Fibroblast of skin of scalp (primary cell): ENCODE measurements at regions not wholly inside any gene's neighbourhood (a gene's known extent, or its start where the extent isn't known, plus 50 kb on each side); places are given as distances from the start of the nearest gene placed in this dataset.
"Not testable (repeated sequence)": the region's sequence is repeated elsewhere in the genome, so short reads cannot be mapped to it uniquely, and the experiment has no call there.

Source experiments
- DNase-seq: peaks from one replicate; pipeline ENCODE4 v3.0.0-alpha.2; 2013

- peak; percentile 13 for DNase-seq
Measured at GRCh38 chr12:75699728-75700496, 188.5 kb upstream of the KRR1 start.

GRCh38 chr12:75699251-75699650 is 187.8 kb upstream of the KRR1 start:
- no peak for DNase-seq

GRCh38 chr12:75698052-75698451 is 186.6 kb upstream of the KRR1 start:
- no peak for DNase-seq

DNA sequence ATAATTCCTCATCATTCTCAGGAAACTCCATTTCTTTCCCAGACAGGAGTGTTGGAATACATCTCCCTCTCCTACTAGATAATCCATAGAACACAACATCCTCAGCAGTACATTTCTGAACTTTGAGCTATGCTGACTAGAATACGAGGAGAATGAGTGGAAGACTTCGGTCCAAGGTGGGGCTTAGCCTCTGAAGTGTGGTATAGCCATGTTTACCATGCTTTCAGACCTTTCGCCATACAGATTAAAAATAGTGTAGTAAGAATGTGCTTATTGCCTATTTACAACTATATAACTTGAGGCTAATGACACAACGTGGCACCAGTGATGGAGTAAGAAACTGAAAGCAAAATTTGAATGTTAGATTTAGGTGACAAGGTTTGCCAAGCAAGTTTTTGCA is 184.5 kb upstream of the KRR1 start:
- DNase-seq = no peak

DNA sequence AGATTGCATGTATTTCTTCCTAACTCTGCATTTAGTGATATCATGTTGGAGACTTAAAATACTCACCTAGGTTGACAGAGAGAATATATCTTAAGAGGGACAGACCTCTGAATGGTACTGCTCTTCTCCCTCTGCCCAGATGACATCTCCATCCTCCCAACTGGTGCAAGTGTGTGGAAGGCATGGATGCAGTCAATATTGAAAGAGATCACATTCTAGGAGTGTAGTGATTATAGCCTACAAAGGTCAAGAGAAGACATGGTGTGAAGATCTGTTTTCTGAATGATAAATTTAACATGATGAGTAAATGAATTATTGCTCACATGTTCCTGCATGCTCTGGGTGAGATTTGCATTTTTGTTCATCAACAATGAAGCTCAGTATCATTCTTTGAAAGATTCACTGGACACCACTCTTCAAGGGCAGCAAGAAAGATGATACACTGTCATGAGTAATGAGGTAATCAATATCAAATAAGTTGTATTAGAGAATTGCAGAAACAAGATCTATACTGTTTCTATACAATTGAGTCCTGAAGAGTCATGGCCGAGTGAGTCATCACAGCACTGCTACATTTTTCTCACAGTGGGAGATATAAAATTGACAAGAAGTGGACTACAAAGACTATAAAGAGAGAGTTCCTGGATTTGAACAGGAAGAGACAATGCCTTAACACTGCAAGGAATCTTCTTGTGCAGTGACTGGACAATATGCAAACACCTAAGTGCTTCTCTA is 183.3 kb upstream of the KRR1 start:
- peak; percentile 58 for DNase-seq

- no peak for DNase-seq
Measured at GRCh38 chr12:75692876-75693275, 181.5 kb upstream of the KRR1 start.

DNA sequence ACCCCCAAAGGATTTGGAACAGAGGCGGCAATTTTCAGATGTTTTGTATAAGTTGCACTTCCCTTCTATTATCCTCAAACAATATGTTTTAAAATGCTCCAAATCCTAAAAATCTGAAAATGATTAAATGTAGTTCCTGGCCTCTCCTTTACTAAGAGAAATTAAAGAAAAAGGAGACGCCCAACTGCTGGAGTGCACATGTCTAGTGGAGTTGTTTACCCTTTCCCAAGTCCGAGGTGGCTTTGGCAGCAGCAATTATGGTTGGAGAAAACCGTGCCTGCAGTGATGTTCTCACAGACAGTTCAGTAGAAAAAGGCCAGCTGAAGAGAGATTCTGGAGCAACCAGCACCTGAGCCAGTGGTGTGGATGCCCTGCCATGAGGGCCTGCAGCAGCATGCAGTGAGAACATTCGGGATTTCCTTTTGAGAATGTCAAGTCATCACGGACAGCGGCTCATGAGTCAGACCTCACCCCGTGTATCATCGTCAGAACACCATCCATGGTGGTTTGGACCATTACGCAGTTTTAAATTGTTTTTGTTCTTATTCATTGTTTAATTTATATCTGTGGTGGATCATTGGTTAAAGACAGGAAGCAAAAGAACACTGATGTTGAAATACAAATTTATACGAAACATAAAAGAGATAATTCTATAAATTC is 179.0 kb upstream of the KRR1 start:
- DNase-seq = peak; percentile 95

GRCh38 chr12:75686233-75686632 is 174.8 kb upstream of the KRR1 start:
- peak; percentile 50 for DNase-seq

DNA sequence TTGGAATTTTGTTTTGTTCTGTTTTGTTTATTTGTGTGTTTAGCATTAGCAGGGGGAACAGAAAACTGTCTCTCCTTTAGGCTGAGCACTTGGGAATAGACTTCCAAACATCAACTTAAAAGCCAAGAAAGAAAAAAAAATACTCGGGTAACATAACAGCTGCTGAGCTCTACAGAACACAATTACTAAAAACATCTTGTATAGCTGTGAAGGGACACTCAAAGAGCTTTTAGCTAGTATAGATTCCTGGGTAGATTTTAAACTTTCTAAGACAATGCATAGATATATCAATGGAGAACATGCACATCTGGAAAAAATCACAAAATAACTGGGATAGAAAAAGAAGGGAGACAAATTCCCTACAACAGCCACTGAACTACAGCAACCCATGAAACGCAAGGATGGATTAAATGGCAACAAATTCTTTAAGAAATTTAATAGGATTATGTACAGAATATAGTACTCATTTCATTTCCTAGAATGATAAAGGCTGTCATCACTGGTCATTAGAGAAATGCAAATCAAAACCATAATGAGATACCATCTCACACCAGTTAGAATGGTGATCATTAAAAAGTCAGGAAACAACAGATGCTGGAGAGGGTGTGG is 174.3 kb upstream of the KRR1 start:
- DNase-seq = no peak

GRCh38 chr12:75684678-75685616 is 173.5 kb upstream of the KRR1 start:
- DNase-seq = peak; percentile 86

GRCh38 chr12:75683995-75684586 is 172.7 kb upstream of the KRR1 start:
- not testable (repeated sequence) for DNase-seq

GRCh38 chr12:75683220-75683619 is 171.8 kb upstream of the KRR1 start:
- DNase-seq = no peak

- DNase-seq = no peak
Measured at GRCh38 chr12:75677522-75677921, 166.1 kb upstream of the KRR1 start.

GRCh38 chr12:75674393-75674792 is 163.0 kb upstream of the KRR1 start:
- no peak for DNase-seq

- no peak for DNase-seq
Measured at GRCh38 chr12:75672200-75672599, 160.8 kb upstream of the KRR1 start.

- no peak for DNase-seq
Measured at GRCh38 chr12:75670216-75670615, 158.8 kb upstream of the KRR1 start.

GRCh38 chr12:75666939-75667334 is 155.5 kb upstream of the KRR1 start:
- peak; percentile 40 for DNase-seq

- no peak for DNase-seq
Measured at GRCh38 chr12:75666126-75666938, 154.9 kb upstream of the KRR1 start.

GRCh38 chr12:75665216-75665615 is 153.8 kb upstream of the KRR1 start:
- DNase-seq = no peak

- peak; percentile 81 for DNase-seq
Measured at GRCh38 chr12:75662511-75663159, 151.2 kb upstream of the KRR1 start.
